Esophagus (tissue), 2 donors: ENCODE measurements at regions not wholly inside any gene's neighbourhood (a gene's known extent, or its start where the extent isn't known, plus 50 kb on each side); places are given as distances from the start of the nearest gene placed in this dataset.

Experiments
- H3K27ac ChIP-seq, 2 donors: one replicate each; pipeline ENCODE4 v1.5.1; 2013; ENCODE audit warnings: low read depth in 2 of 2, mild to moderate bottlenecking in 2 of 2, inconsistent platforms in 1 of 2, low read length in 1 of 2, moderate library complexity in 1 of 2
- H3K27me3 ChIP-seq, 2 donors: one replicate each; pipeline ENCODE4 v1.6.1; 2013; ENCODE audit warnings: low read length in 2 of 2, control low read depth in 1 of 2, mild to moderate bottlenecking in 1 of 2; ENCODE audit not compliant: insufficient read depth in 2 of 2, control insufficient read depth in 1 of 2
- H3K36me3 ChIP-seq, 2 donors: one replicate each; pipeline ENCODE4 v1.6.1; 2013; ENCODE audit warnings: low read length in 1 of 2; ENCODE audit not compliant: control insufficient read depth in 2 of 2, insufficient read depth in 2 of 2
- H3K4me1 ChIP-seq, 2 donors: one replicate each; pipeline ENCODE4 v1.6.1; 2013; ENCODE audit warnings: low read length in 1 of 2; ENCODE audit not compliant: control insufficient read depth in 2 of 2, insufficient read depth in 2 of 2
- H3K4me3 ChIP-seq, 2 donors: one replicate each; pipeline ENCODE4 v1.5.1; 2013; ENCODE audit warnings: low read length in 2 of 2, mild to moderate bottlenecking in 2 of 2, low read depth in 1 of 2, moderate library complexity in 1 of 2
- H3K9me3 ChIP-seq, 2 donors: one replicate each; pipeline ENCODE4 v1.6.1; 2013; ENCODE audit warnings: mild to moderate bottlenecking in 2 of 2, low read depth in 1 of 2, low read length in 1 of 2, moderate library complexity in 1 of 2; ENCODE audit not compliant: control insufficient read depth in 2 of 2, insufficient read depth in 1 of 2
- WGBS, 2 donors: extraction: QIAGEN DNeasy Blood & Tissue Kit; methylation state at CpG; one replicate each; pipeline ENCODE4 v1.1.7; 2013; 5-methylcytosine and 5-hydroxymethylcytosine counted together
- donor health status: healthy with polysubstance abuse.
- donor health status: Bipolar disorder and iron deficiency.

DNA sequence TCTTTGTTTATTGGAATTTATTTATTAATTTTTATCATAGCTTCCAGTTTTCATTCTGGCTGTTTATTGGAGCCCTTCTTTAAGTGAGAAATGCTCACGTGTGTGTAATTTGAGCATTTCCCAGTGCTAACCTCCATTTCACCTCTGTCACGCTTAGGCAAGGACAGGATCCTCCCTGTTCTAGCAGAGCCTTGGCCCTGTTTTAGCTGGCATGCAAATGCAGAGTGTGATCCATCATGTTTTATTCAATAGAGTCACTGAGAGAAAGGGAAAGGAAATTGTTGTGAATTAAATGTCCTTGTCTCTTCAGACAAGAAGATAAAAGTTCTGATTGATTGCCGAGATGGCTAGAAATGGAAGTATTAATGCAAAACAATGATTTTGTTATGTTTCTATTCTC is 137.3 kb upstream of the ACO1 start:
- Histone ChIP-seq H3K4me1 (no peaks in the 10 kb centered on the region), H3K4me3 (no peak overlapping the region), H3K9me3 (no peaks in the 10 kb centered on the region), H3K27ac (no peak overlapping the region), H3K36me3 (no peaks in the 10 kb centered on the region), H3K27me3 (no peaks in the 10 kb centered on the region)
- WGBS, 2 donors = 38 to 49% methylated on average over 3 of the region's 3 CpGs

DNA sequence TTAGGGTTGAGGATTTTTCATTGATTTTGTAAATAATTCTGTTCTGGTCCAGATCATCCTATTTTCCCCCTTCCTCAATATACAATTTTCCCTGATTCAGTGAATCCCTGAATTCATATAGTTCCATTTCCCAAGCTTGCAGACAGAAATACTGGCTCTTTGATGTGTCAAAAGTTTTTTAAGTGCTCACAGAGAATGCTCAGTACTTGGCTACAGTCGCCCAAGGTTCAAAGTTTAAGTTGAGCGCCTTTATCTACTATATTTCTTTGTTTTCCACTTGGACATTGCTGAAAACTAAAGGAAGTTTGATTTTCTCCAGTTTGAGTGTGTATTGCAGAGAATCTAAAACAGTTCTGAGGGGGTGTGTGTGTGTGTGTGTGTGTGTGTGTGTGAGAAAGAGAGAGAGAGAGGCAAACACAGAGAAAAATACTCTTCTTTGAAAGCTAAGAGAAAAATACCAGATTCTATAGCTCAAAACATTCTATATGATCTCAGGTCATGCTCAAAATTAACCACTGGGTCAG is 136.2 kb upstream of the ACO1 start:
- WGBS, 2 donors = 62 to 76% methylated on average over 2 of the region's 2 CpGs
- no peak overlapping the region for H3K27ac ChIP-seq
- no peaks in the 10 kb centered on the region for H3K36me3 ChIP-seq
- H3K9me3 ChIP-seq = no peaks in the 10 kb centered on the region
- H3K27me3 ChIP-seq = no peaks in the 10 kb centered on the region
- H3K4me1 ChIP-seq = no peaks in the 10 kb centered on the region
- H3K4me3 ChIP-seq = no peak overlapping the region

DNA sequence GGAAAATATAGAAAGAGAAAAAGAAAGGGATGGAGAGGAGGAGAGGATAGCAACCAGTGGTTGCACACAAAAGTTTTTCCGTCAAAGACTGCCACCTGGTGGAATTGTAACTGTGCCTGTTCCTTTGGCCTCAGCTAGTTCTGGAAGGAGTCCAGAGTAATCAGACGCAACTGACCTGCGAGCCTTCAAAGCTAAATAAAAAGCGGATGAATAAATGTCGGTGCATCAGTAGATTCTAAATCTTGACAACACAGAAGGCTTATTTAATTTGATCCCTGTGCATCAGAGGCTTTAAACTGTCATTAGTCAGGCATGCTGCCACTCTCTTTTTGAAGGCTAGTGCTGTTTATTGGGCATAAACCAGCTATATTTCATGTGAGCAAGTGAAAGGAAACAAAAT is 132.9 kb upstream of the ACO1 start:
- Histone ChIP-seq H3K27ac (no peak overlapping the region), H3K36me3 (no peaks in the 10 kb centered on the region), H3K4me1 (no peaks in the 10 kb centered on the region), H3K4me3 (no peak overlapping the region), H3K9me3 (no peaks in the 10 kb centered on the region), H3K27me3 (no peaks in the 10 kb centered on the region)
- WGBS, 2 donors = 4% methylated on average over 5 of the region's 5 CpGs

DNA sequence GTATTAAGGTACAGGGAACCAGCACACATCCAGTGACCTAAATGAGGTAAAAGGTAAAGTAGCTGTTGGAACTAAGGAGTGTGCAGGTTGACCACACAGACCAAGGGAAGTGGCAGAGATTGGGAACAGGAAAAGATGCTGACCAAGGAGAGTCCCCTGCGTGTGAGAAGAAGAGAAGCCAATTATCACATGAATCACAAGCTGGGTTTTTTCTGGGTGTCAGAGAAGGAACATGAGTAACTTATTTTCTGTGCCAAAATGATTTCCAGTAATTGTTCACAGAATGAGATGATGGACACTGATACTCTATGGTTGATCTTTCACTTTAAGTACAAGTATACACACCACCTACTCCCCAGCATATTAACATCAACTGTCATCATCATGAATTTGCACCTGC is 130.7 kb upstream of the ACO1 start:
- no peaks in the 10 kb centered on the region for H3K4me1 ChIP-seq
- 29 to 41% methylated on average over 1 of the region's 1 CpG for WGBS, 2 donors

DNA sequence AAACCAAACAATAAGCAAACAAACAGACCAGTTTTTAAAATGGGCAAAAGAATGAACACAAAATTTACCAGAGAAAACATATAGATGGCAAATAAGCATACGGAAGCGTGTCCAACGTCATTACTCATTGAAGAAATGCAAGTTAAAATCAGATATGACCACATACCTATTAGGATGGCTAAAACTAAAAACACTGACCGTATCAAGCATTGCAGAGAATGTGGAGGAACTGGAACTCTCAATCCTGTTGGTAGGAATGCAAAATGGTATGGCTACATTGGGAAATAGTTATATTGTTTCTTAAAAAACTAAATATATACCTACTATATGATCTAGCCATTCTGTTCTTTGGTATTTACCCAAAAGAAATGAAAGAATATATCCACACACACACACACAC is 129.4 kb upstream of the ACO1 start:
- 84 to 97% methylated on average over 4 of the region's 4 CpGs for WGBS, 2 donors

More for the DNA sequence above, 130.7 kb upstream of the ACO1 start:
- H3K27ac ChIP-seq = no peak overlapping the region
- no peaks in the 10 kb centered on the region for H3K9me3 ChIP-seq
- no peaks in the 10 kb centered on the region for H3K27me3 ChIP-seq
- no peak overlapping the region for H3K4me3 ChIP-seq
- H3K36me3 ChIP-seq = no peaks in the 10 kb centered on the region

DNA sequence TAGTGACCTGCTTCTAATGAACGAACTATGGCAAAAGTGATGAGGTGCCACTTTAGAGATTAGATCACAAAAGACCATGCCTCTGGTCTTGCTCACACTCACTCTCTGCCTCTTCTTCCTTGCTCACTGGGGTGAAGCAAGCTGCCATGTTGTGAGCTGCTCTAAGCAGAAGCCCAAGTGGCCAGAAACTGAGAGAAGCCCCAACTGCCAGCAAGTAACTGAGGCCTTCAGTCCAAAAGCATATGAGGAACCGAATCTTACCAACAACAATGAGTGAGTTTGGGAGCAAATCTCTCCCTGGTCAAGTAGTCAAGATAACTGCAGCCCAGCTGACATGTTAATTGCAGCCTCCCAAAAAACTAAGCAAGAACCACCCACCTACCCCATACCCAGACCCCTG is 126.0 kb upstream of the ACO1 start:
- H3K9me3 ChIP-seq = no peaks in the 10 kb centered on the region
- H3K27me3 ChIP-seq = no peaks in the 10 kb centered on the region
- WGBS, 2 donors = 87 to 90% methylated on average over 2 of the region's 2 CpGs

More for the DNA sequence above, 129.4 kb upstream of the ACO1 start:
- H3K36me3 ChIP-seq = no peaks in the 10 kb centered on the region
- H3K9me3 ChIP-seq = no peaks in the 10 kb centered on the region
- no peak overlapping the region for H3K27ac ChIP-seq
- no peaks in the 10 kb centered on the region for H3K27me3 ChIP-seq
- H3K4me3 ChIP-seq = no peak overlapping the region
- H3K4me1 ChIP-seq = no peaks in the 10 kb centered on the region

DNA sequence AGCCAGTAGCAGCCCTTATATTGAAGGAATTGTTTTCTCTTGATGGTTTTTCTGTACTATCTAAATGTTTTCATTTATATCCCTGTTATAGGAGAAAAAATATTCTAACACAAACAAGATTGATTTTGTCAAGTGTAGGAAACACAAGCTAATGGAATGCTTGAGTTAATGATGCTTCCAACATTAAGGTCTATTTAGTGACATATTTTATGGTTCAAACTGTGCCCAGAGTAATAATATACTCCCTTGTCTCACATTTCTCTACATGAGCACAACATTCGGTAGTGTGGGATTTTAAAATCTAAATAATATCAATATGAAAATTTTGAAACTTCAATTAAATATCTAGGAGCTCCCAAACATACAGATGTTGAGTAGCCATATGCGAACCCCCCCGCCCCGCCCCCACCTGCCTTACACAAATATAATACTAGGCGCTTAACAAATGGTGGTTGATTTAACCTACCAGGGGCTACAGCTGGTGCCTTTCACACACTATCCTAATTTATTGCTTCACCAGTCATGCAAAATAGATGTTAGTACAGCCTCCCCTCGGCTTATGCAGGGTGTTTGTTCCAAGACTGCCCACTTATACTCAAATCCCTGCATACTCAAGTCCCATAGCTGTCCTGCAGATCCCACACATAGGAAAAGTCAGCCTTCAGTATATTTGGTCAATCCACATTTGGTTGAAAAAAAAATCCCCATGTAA is 124.1 kb upstream of the ACO1 start:
- WGBS, 2 donors = 75% methylated on average over 6 of the region's 6 CpGs
- no peaks in the 10 kb centered on the region for H3K4me1 ChIP-seq
- H3K4me3 ChIP-seq = no peak overlapping the region

More for the DNA sequence above, 126.0 kb upstream of the ACO1 start:
- H3K4me1 ChIP-seq = no peaks in the 10 kb centered on the region
- H3K36me3 ChIP-seq = no peaks in the 10 kb centered on the region
- no peak overlapping the region for H3K27ac ChIP-seq
- H3K4me3 ChIP-seq = no peak overlapping the region

DNA sequence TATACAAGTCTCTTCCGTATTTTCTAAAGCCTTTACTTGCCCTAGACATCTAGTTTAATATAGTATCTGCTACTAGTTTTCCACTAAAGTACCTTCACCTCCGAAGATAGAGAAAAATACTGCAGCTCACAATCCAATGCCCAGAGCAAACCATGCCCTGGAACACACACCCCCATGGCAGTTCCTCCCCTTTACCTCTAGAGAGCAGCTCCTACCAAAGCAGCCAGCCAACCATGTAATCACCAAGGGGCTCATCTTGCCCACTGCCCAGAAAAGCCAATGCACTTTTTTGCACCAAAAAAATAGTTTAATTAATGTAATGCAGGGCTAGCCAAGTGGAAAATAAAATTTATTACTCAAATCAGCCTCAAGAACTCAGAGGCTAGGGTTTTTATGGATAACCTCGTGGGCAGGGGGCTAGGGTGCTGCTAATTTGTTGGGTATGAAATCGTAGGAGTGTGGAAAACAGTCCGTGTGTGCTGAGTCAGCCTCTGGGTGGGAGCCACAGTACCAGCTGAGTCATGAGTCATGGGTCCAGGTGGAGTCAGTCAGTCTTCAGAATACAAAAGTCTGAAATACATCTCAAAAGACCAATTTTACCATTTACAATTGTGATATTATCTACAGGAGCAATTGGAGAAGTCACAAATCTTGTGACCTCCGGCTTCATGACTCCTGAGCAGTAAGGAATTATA is 120.1 kb upstream of the ACO1 start:
- WGBS, 2 donors = 51 to 54% methylated on average over 6 of the region's 6 CpGs
- Histone ChIP-seq H3K9me3 (peaks cover 0 to 3% of the 10 kb centered on the region in 2 donors), H3K27ac (no peak overlapping the region), H3K27me3 (no peaks in the 10 kb centered on the region), H3K36me3 (no peaks in the 10 kb centered on the region), H3K4me1 (no peaks in the 10 kb centered on the region), H3K4me3 (no peak overlapping the region)

More for the DNA sequence above, 124.1 kb upstream of the ACO1 start:
- Histone ChIP-seq H3K9me3 (peaks cover 0 to 3% of the 10 kb centered on the region in 2 donors), H3K27ac (no peak overlapping the region), H3K27me3 (no peaks in the 10 kb centered on the region), H3K36me3 (no peaks in the 10 kb centered on the region)

DNA sequence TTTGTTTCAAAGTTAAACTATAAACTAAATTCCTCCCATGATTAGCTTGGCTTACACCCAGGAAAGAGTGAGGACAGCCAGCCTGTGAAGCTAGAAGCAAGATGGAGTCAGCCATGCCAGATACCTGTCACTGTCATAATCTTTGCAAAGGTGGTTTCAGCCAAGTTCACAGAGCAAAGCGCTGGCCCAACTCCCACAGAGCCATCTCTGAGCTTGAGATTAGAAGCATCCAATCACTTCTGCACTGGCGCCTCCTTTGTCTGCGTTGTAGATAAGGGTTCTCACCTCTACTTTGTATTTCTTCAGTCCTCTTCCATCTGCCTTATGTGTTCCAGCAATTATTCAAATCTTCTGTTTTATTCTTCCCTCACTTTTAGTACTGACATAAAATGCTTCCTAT is 119.4 kb upstream of the ACO1 start:
- Histone ChIP-seq H3K4me3 (no peak overlapping the region), H3K27ac (no peak overlapping the region), H3K4me1 (no peaks in the 10 kb centered on the region), H3K27me3 (no peaks in the 10 kb centered on the region), H3K36me3 (no peaks in the 10 kb centered on the region), H3K9me3 (peaks cover 0 to 3% of the 10 kb centered on the region in 2 donors)
- WGBS, 2 donors = 64 to 80% methylated on average over 3 of the region's 3 CpGs

DNA sequence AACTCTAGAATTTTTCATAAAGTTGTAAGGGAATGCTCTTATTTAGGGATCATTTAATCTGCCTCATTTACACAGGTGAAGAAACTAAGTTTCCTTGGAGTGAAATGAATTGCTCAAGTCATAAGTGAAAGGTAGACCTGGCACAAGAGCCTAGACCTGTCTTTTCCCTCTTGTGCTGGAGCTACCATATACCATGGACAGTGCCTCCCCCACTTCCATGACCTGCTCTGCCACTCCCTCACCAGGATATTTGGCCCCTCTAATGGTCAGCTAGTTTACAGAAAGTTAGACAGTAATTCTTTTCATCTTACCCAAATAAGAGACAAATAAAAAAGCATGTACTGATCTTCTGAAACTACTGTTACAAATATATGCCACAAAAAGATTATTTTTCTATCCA is 105.5 kb upstream of the ACO1 start:
- peaks cover 0 to 2% of the 10 kb centered on the region in 2 donors for H3K27me3 ChIP-seq
- no peaks in the 10 kb centered on the region for H3K4me1 ChIP-seq
- H3K9me3 ChIP-seq = no peaks in the 10 kb centered on the region
- H3K27ac ChIP-seq = no peak overlapping the region
- H3K36me3 ChIP-seq = no peaks in the 10 kb centered on the region
- no peak overlapping the region for H3K4me3 ChIP-seq
